HepG2 (cell line): ENCODE measurements at regions not wholly inside any gene's neighbourhood (a gene's known extent, or its start where the extent isn't known, plus 50 kb on each side); places are given as distances from the start of the nearest gene placed in this dataset.

ENCODE experiments used
- ATAC-seq: fragments of 200-7000 bp; cut with Tn5 transposase; 3 replicates; pipeline ENCODE4 v1.9.1; 2020; ENCODE audit warnings: mild to moderate bottlenecking, moderate library complexity
- BruUV-seq: library from RNA; stranded (reverse); fragments of 400-500 nt; replicated peaks from 2 replicates; lab custom pipeline; 2021; lab: Mats Ljungman, UMichigan
- CTCF ChIA-PET: fragments of 300-600 bp; formaldehyde crosslinking; extraction: SDS; loops from one replicate; lab custom pipeline; 2021; ENCODE audit warnings: low total read pairs, inconsistent platforms, low intra/inter-chr PET ratio; lab: Yijun Ruan, JAX
- POLR2A ChIA-PET: fragments of 350-600 bp; sonication (Branson Sonifier 250); formaldehyde crosslinking; loops from one replicate; lab custom pipeline; 2020; ENCODE audit warnings: antibody characterized with exemption, inconsistent platforms; lab: Yijun Ruan, JAX
- DNase-seq: peaks from one replicate; pipeline ENCODE4 v3.0.0-alpha.2; 2015; ENCODE audit warnings: low spot score
- FAIRE-seq: peaks from 3 replicates; lab custom pipeline; 2011; peaks lifted over from hg19 to GRCh38; lab: Jason Lieb, UNC
- H2AFZ ChIP-seq: one replicate; pipeline ENCODE4 v1.6.1; 2011; ENCODE audit warnings: low read length, inconsistent platforms
- H3K27ac ChIP-seq: fragments of 300-600 bp; 3 replicates; pipeline ENCODE4 v1.8.0; 2011; ENCODE audit warnings: mixed run types, mild to moderate bottlenecking, mixed read lengths, low read length, inconsistent platforms; ENCODE audit not compliant: insufficient read depth; ENCODE audit errors: extremely low read length
- H3K27me3 ChIP-seq, 2 experiments: fragments of 200-600 bp in 1 of 2; 2 replicates in 1 of 2; 3 replicates in 1 of 2; pipeline versions ENCODE4 v1.6.0 to v1.8.0; 2011; ENCODE audit warnings: low read length in 2 of 2, mild to moderate bottlenecking in 2 of 2, moderate library complexity in 2 of 2, inconsistent platforms in 1 of 2; ENCODE audit not compliant: insufficient read depth in 2 of 2, control insufficient read depth in 1 of 2
- H3K36me3 ChIP-seq, 2 experiments: fragments of 200-600 bp in 1 of 2; replicated peaks in 1 of 2; 2 replicates in 1 of 2; 3 replicates in 1 of 2; pipeline versions ENCODE4 v1.5.1 to v1.8.0; 2011; ENCODE audit warnings: low read length in 2 of 2, inconsistent platforms in 1 of 2; ENCODE audit not compliant: insufficient read depth in 2 of 2, control insufficient read depth in 1 of 2
- H3K4me1 ChIP-seq: 2 replicates; pipeline ENCODE4 v1.5.1; 2012; ENCODE audit warnings: low read length, inconsistent platforms; ENCODE audit not compliant: insufficient read depth
- H3K4me2 ChIP-seq: 2 replicates; pipeline ENCODE4 v1.6.0; 2011; ENCODE audit warnings: low read depth, low read length, inconsistent platforms
- H3K4me3 ChIP-seq, 3 experiments: fragments of 200-600 bp in 1 of 3; sonication (generic), shearing (Covaris generic) in 1 of 3; replicated peaks in 1 of 3; 2 replicates each; pipeline ENCODE4 v1.5.1; 2011 to 2016; ENCODE audit warnings: low read length in 3 of 3, inconsistent platforms in 2 of 3, low read depth in 2 of 3, mild to moderate bottlenecking in 2 of 3, control low read depth in 1 of 3, mixed read lengths in 1 of 3; ENCODE audit not compliant: insufficient read depth in 1 of 3
- H3K79me2 ChIP-seq: one replicate; pipeline ENCODE4 v1.6.1; 2011; ENCODE audit warnings: low read length, inconsistent platforms; ENCODE audit not compliant: insufficient read depth
- H3K9ac ChIP-seq: 2 replicates; pipeline ENCODE4 v1.6.0; 2011; ENCODE audit warnings: mild to moderate bottlenecking, low read depth, low read length, inconsistent platforms; ENCODE audit not compliant: insufficient read depth
- H3K9me3 ChIP-seq: 2 replicates; pipeline ENCODE4 v1.5.1; 2012; ENCODE audit warnings: mild to moderate bottlenecking, low read length
- H4K20me1 ChIP-seq: 2 replicates; pipeline ENCODE4 v1.6.0; 2011; ENCODE audit warnings: inconsistent platforms, mild to moderate bottlenecking, low read length, moderate library complexity; ENCODE audit not compliant: insufficient read depth
- EZH2 ChIP-seq: conservative IDR thresholded peaks from 2 replicates; pipeline ENCODE4 v1.6.1; 2012; ENCODE audit warnings: mild to moderate bottlenecking, low read depth, low read length, moderate library complexity
- FOSL2 ChIP-seq: sonication (generic); formaldehyde crosslinking; IDR thresholded peaks from 2 replicates; pipeline ENCODE4 v1.4.0; 2020; ENCODE audit warnings: missing genetic modification reagents
- HIVEP1 ChIP-seq: sonication (generic); formaldehyde crosslinking; IDR thresholded peaks from 2 replicates; pipeline ENCODE4 v1.4.0; 2020; ENCODE audit warnings: mild to moderate bottlenecking, missing genetic modification reagents
- HOXA9 ChIP-seq: sonication (generic); formaldehyde crosslinking; IDR thresholded peaks from 2 replicates; pipeline ENCODE4 v1.8.1; 2022; ENCODE audit warnings: missing genetic modification reagents, mild to moderate bottlenecking, moderate library complexity, borderline replicate concordance
- KDM5B ChIP-seq: sonication (generic); formaldehyde crosslinking; IDR thresholded peaks from 2 replicates; pipeline ENCODE4 v1.4.0; 2020; ENCODE audit warnings: missing genetic modification reagents, mild to moderate bottlenecking, borderline replicate concordance
- NFIB ChIP-seq: sonication (generic); formaldehyde crosslinking; IDR thresholded peaks from 2 replicates; pipeline ENCODE4 v1.9.0; 2021; ENCODE audit warnings: missing genetic modification reagents, mild to moderate bottlenecking, borderline replicate concordance
- NR2C2 ChIP-seq: sonication (generic); formaldehyde crosslinking; IDR thresholded peaks from 2 replicates; pipeline ENCODE4 v1.4.0; 2020; ENCODE audit warnings: missing genetic modification reagents, mild to moderate bottlenecking, moderate library complexity, borderline replicate concordance
- RARA ChIP-seq: IDR thresholded peaks from 2 replicates; pipeline ENCODE4 v1.6.1; 2016; ENCODE audit warnings: missing genetic modification reagents, missing compliant biosample characterization
- SALL1 ChIP-seq: sonication (generic); formaldehyde crosslinking; IDR thresholded peaks from 2 replicates; pipeline ENCODE4 v1.8.0; 2022; ENCODE audit warnings: mild to moderate bottlenecking, missing genetic modification reagents
- SOX5 ChIP-seq: IDR thresholded peaks from 2 replicates; pipeline ENCODE4 v1.6.1; 2016; ENCODE audit warnings: borderline replicate concordance
- ZNF276 ChIP-seq: sonication (generic); formaldehyde crosslinking; IDR thresholded peaks from 2 replicates; pipeline ENCODE4 v1.4.0; 2020; ENCODE audit warnings: mild to moderate bottlenecking, low read depth, missing genetic modification reagents
- ZNF441 ChIP-seq: sonication (generic); formaldehyde crosslinking; IDR thresholded peaks from 2 replicates; pipeline ENCODE4 v1.7.0; 2021; ENCODE audit warnings: missing genetic modification reagents, borderline replicate concordance
- ZNF460 ChIP-seq: sonication (generic); formaldehyde crosslinking; IDR thresholded peaks from 2 replicates; pipeline ENCODE4 v1.5.1; 2020; ENCODE audit warnings: missing genetic modification reagents, mild to moderate bottlenecking, borderline replicate concordance
- ZNF781 ChIP-seq: sonication (generic); formaldehyde crosslinking; IDR thresholded peaks from 2 replicates; pipeline ENCODE4 v1.5.1; 2020; ENCODE audit warnings: borderline replicate concordance, mild to moderate bottlenecking, missing genetic modification reagents; ENCODE audit errors: not compliant biosample characterization
- ZNF782 ChIP-seq: sonication (generic); formaldehyde crosslinking; IDR thresholded peaks from 2 replicates; pipeline ENCODE4 v1.4.0; 2020; ENCODE audit warnings: missing genetic modification reagents, mild to moderate bottlenecking, borderline replicate concordance
- WGBS: methylation state at CpG from one replicate; pipeline ENCODE4 v1.1.6; 2017; ENCODE audit warnings: low lambda C conversion rate; 5-methylcytosine and 5-hydroxymethylcytosine counted together
- in situ Hi-C: cut with HindIII; loops from 2 replicates; pipeline ENCODE4 v1.10.0; 2017; ENCODE audit warnings: low pct_unique_long_range_greater_than_20kb; ENCODE audit not compliant: extremely low pct_ligation_motif_present
- intact Hi-C: fragments of 100-400 bp; cut with micrococcal nuclease; formaldehyde crosslinking; loops from one replicate; pipeline ENCODE4 v1.10.0; 2022; ENCODE audit not compliant: unreplicated experiment
- TF ChIP-seq, protein P1 (sequence below): IDR thresholded peaks from 2 replicates; pipeline ENCODE4 v1.6.1; 2016; ENCODE audit warnings: mild to moderate bottlenecking, missing biosample characterization, missing genetic modification reagents
- TF ChIP-seq, protein P2 (sequence below): sonication (generic); formaldehyde crosslinking; IDR thresholded peaks from 2 replicates; pipeline ENCODE4 v1.4.0; 2020; ENCODE audit warnings: missing genetic modification reagents; ENCODE audit errors: not compliant biosample characterization

DNA sequence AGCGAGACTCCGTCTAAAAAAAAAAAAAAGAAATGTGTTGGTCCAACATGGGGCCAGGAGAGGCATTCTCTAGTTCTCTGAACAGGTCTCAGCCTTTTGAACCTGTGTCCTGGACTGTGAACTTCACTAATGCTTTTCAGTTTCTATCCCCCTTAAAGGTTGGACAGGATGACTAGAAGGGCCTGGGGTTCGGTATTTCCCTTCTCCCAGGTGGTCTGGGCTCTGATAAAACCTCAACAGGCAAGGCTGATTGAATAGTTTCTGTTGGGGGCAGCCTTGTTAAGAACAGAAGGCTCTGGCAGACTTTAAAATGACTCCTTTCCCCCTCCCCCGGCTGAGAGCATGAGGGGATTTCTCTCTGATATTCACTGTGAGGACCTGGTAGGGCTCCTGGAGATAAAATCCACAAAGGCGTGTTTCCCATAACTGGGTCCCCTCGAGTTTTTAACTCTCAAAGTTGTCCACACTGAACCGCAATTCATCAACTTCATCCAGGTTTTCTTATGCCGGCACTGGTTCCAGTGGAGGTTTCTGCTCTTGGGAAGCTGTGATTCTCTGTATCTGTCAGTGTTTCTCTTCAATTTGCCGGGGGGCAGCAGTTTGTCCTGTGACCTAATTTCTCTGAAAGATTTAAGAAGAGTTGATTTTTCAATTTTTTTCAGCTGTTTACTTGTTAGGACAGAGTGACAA, 91.3 kb downstream of the METRNL start:
- TF ChIP-seq HOXA9 (no peak), RARA (CRISPR knock-in tag) (no peak), SALL1 (no peak), ZNF441 (peak; percentile 57; the same call in 1 of the 2 replicates), ZNF782 (CRISPR knock-in tag) (no peak)
- TF ChIP-seq, protein P1, sequence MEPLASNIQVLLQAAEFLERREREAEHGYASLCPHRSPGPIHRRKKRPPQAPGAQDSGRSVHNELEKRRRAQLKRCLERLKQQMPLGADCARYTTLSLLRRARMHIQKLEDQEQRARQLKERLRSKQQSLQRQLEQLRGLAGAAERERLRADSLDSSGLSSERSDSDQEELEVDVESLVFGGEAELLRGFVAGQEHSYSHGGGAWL (CRISPR knock-in tag): no peak
- Histone ChIP-seq H3K9ac (no peak overlapping the region), H3K4me2 (no peak overlapping the region), H3K4me1 (peaks cover 23% of the 10 kb centered on the region), H3K79me2 (no peaks in the 10 kb centered on the region), H3K4me3 (no peak overlapping the region), H3K36me3 (no peaks in the 10 kb centered on the region), H3K27me3 (peaks cover 3 to 32% of the 10 kb centered on the region in 2 experiments; a peak in 4 of 5 replicates), H4K20me1 (peaks cover 10% of the 10 kb centered on the region; the same call in 1 of the 2 replicates), H2AFZ (no peak overlapping the region), H3K27ac (no peak overlapping the region), H3K9me3 (no peaks in the 10 kb centered on the region)
- 40% methylated on average over 9 of the region's 9 CpGs for WGBS
- FAIRE-seq (no peak), DNase-seq (no peak), ATAC-seq (no peak)
- POLR2A ChIA-PET: no interaction called here
- intact Hi-C loops: no loop called here
- CTCF ChIA-PET: no interaction called here
- no TSS peak for BruUV-seq
- in situ Hi-C loops: no loop called here

GRCh38 chr17:83171661-83172060, 92.3 kb downstream of the METRNL start:
- in situ Hi-C loops (no loop called here), intact Hi-C loops (no loop called here)
- no peaks in the 10 kb centered on the region for H3K9me3 ChIP-seq
- H3K4me3 ChIP-seq: no peak overlapping the region
- peaks cover 14% of the 10 kb centered on the region; the same call in 1 of the 2 replicates for H4K20me1 ChIP-seq
- H2AFZ ChIP-seq: no peak overlapping the region
- ATAC-seq: no peak
- H3K4me2 ChIP-seq: no peak overlapping the region
- no peak overlapping the region for H3K27ac ChIP-seq
- CTCF ChIA-PET: no interaction called here
- no peak overlapping the region for H3K9ac ChIP-seq
- POLR2A ChIA-PET: no interaction called here
- H3K36me3 ChIP-seq: no peaks in the 10 kb centered on the region
- H3K4me1 ChIP-seq: peaks cover 25% of the 10 kb centered on the region
- no TSS peak for BruUV-seq
- WGBS: 43% methylated on average over 21 of the region's 21 CpGs
- no peak for FAIRE-seq
- no peaks in the 10 kb centered on the region for H3K79me2 ChIP-seq
- peaks cover 10 to 42% of the 10 kb centered on the region in 2 experiments for H3K27me3 ChIP-seq
- no peak for DNase-seq
- TF ChIP-seq ZNF460 (CRISPR knock-in tag) (no peak), ZNF276 (CRISPR knock-in tag) (no peak), EZH2 (no peak), NR2C2 (no peak), FOSL2 (no peak), NFIB (CRISPR knock-in tag) (no peak), HIVEP1 (CRISPR knock-in tag) (no peak), KDM5B (CRISPR knock-in tag) (no peak), SOX5 (CRISPR knock-in tag) (no peak), ZNF781 (CRISPR knock-in tag) (no peak)
- TF ChIP-seq, protein P2, sequence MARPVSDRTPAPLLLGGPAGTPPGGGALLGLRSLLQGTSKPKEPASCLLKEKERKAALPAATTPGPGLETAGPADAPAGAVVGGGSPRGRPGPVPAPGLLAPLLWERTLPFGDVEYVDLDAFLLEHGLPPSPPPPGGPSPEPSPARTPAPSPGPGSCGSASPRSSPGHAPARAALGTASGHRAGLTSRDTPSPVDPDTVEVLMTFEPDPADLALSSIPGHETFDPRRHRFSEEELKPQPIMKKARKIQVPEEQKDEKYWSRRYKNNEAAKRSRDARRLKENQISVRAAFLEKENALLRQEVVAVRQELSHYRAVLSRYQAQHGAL (CRISPR knock-in tag): no peak
